ENCODE measurements at regions not wholly inside any gene's neighbourhood (a gene's known extent, or its start where the extent isn't known, plus 50 kb on each side); places are given as distances from the start of the nearest gene placed in this dataset.
"Not testable (repeated sequence)": the region's sequence is repeated elsewhere in the genome, so short reads cannot be mapped to it uniquely, and the experiment has no call there.

GRCh38 chr11:39462506-39462905, 1996.9 kb downstream of the LRRC4C start:
- DNase-seq (ENCODE audit: low read depth), result no peak

GRCh38 chr11:39461066-39461465, 1998.4 kb downstream of the LRRC4C start:
- no peak for DNase-seq (ENCODE audit: low read depth)

- no peak for DNase-seq (ENCODE audit: low read depth)
Observed at GRCh38 chr11:39459606-39460005, 1999.8 kb downstream of the LRRC4C start.

GRCh38 chr11:39458481-39458880, 2001.0 kb downstream of the LRRC4C start:
- DNase-seq (ENCODE audit: low read depth), result no peak

DNA sequence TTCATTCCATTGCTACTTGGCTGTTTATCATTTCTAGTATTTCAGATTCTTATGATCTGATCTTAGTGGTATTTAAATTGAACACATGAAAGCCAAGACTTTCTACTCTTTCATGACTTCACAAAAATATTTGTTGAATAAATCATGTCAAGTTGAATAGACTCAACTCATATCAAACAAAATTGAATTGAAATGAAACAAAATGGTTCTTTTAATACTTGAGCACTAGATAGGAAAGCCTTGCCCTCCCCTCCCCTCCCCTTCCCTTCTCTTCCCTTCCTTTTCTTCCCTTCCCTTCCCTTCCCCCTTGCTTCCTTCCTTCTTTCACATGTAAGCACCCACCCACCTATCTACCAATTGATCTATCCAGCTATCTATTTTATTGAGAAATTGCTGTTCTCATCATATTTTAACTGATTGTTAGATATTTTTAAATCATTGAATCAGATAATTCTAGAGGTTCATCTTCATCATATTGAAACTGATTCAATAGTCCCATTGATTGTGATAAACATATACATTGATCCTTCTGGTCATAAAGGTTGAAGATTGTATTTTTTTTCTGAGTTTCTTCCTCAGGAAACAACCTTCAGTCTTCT, 2015.9 kb downstream of the LRRC4C start:
- DNase-seq (ENCODE audit: low read depth), result no peak

GRCh38 chr11:39442177-39442576, 2017.3 kb downstream of the LRRC4C start:
- no peak for DNase-seq (ENCODE audit: low read depth)

- DNase-seq (ENCODE audit: low read depth), result no peak
Observed at GRCh38 chr11:39435641-39436040, 2023.8 kb downstream of the LRRC4C start.

GRCh38 chr11:39434466-39434865, 2025.0 kb downstream of the LRRC4C start:
- DNase-seq (ENCODE audit: low read depth), result no peak

DNA sequence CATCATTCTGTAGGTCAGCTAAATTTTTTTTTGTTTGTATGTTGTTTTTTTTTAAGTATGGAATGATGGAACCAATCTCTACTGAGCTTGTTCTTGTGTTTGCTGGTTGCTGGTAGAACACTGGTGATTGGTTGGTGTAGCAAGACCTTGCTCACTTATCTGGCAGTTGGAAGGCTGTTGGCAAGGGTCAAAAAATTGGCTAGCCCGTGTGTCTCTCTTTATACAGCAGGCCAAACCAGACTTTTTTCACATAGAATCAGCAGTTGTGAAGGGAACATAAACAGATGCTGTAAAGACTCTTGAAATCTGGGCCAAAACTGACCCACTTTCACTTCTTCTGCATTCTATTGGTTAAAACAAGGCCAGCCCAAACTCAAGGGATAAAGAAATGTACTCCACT, 2026.5 kb downstream of the LRRC4C start:
- no peak for DNase-seq (ENCODE audit: low read depth)

- DNase-seq (ENCODE audit: low read depth), result no peak
Observed at GRCh38 chr11:39425226-39425625, 2034.2 kb downstream of the LRRC4C start.

- no peak for DNase-seq (ENCODE audit: low read depth)
Observed at GRCh38 chr11:39412117-39412516, 2047.3 kb downstream of the LRRC4C start.

- no peak for DNase-seq (ENCODE audit: low read depth)
Observed at GRCh38 chr11:39385911-39386310, 2073.5 kb downstream of the LRRC4C start.

DNA sequence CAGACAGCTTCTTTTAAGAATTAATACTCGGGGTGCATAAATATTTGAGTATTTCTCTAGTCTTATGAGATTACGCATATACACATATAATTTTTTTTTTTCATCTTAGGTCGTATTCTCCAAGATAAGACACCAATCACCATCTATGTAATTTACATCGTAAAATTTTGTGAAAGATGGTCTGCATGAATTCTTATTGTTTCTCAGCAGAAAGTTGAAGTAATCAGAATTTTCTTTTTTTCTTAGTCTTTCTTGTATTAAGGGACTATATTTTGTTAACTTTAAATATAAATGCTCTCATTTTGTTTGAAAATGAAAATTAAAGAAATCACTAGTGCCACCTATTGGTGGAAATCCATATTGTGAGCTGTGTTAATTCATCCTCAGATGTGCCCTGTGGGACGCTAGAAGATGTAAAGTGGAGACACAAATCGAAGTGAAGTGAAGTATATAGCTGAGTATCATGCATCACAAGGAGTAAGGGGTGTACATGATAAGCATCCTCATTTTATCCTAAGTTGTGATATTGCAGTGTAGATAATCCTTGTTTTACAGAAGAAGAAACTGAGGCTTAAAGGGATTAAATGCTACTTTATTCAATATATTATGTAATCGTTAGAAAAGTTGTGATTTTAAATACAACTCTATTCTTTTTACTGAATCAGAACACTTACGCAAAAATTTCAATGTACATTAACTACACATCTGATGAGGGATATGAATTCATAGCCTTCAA, 2084.3 kb downstream of the LRRC4C start:
- peak; percentile 19 for DNase-seq (ENCODE audit: low read depth)

DNA sequence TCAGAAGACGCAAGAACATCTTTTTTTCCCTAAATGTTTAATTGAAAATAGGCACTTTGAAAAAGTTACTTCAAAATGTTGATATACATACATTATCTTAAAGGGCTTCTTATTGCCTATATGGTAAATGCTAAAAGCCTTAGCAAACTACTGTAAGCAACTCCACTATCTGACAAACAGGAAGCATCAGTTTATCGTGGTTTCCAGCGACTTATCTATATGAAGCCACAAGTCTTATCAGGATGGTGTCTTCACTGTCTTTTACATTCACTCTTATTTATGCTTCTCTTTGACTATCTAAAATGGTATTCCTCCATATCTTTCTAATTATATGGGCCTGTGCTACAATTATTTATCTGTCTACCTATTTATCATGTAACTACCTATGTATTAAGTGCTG, 2091.9 kb downstream of the LRRC4C start:
- no peak for DNase-seq (ENCODE audit: low read depth)

GRCh38 chr11:39365809-39366436, 2093.5 kb downstream of the LRRC4C start:
- DNase-seq (ENCODE audit: low read depth), result peak; percentile 34

DNA sequence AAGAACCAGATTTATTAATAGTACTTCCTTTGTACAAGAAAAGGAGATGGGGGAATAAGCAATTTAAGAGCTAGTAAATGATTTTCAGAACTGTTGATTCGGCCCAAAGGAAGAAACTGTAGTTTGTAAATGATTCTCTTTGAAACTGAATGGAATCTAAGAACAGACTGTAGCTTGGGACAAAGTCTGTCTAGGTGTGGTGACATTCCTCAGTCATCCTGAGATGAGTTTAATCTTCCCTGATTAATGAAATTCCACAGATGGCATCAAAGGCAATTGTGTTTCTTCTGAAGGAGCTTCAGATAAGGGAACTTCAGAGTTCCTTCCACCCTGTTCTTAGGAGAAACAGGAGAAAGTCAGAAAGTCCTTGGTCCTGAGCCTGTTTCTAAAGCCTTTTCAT, 2095.9 kb downstream of the LRRC4C start:
- no peak for DNase-seq (ENCODE audit: low read depth)

DNA sequence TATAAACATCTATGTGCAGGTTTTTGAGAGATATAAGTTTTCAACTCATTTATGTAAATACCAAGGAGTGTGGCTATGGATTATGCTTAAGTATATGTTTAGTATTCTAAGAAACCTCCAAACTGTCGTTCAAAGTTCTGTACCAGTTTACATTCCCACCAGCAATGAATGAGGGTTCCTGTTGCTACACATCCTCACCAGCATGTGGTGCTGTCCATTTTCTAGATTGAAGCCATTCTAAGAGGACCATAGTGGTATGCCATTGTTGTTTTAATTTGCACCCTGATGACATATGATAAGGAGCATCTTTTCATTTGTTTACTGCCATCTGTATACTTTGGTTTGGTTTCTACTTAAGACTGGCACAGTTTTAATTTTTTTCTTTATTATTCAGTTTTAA, 2097.9 kb downstream of the LRRC4C start:
- DNase-seq (ENCODE audit: low read depth), result no peak

DNA sequence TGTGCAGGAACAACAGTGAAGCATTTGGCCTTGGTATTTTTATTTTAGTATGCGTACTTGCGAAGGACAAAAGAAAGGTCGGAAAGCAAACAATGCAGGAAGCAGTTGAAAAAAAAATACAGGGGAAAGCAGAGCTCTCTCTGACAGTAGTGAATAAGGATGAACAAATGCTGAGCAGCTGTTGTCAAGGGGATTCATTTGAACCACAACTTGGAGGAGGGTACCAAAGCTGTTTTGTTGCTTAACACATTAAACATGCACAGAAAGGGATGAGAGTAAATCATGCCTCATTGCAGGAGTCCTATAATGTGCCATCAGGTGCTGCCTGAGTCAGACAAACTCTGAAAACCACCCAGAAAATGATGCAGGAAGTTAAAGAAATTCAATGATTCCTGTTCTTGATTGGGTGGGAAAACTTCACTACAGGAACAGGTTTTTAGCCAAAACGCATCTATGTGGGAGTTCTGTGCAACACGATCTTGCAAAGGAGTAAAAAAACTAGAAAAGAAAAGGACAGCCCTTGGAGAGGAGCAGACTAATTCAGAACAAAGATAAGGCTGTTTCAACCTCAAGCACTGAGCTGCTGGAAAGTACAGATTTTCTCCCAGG, 2113.5 kb downstream of the LRRC4C start:
- no peak for DNase-seq (ENCODE audit: low read depth)

- DNase-seq (ENCODE audit: low read depth), result no peak
Observed at GRCh38 chr11:39341461-39341860, 2118.0 kb downstream of the LRRC4C start.

DNA sequence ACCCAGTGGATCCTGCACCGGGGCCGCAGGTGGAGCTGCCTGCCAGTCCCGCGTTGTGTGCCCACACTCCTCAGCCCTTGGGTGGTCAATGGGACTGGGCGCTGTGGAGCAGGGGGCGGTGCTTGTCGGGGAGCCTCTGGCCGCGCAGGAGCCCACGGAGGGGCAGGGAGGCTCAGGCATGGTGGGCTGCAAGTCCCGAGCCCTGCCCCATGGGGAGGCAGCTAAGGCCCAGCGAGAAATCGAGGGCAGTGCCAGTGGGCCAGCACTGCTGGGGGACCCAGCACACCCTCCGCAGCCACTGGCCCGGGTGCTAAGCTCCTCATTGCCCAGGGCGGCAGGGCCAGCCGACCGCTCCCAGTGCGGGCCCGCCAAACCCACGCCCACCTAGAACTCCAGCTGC, 2126.4 kb downstream of the LRRC4C start:
- not testable (repeated sequence) for DNase-seq (ENCODE audit: low read depth)

DNA sequence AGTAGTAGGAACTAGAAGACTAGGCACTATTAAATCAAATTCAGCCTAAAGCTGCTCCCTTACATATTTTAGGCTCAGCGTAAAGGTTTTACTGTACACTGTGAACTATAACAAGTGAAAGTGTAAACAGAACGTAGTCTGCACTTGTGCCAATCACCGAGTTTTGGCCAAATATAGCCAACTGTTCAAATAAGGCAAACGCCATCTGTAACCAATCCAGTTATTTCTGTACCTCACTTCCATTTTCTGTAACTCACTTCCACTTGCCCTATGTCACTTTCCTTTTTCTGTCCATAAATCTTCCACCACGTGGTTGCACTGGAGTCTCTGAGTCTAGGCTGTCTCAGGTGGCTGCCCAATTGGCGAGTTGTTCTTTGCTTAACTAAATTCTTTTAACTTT, 2132.2 kb downstream of the LRRC4C start:
- DNase-seq (ENCODE audit: low read depth), result no peak

- DNase-seq (ENCODE audit: low read depth), result not testable (repeated sequence)
Observed at GRCh38 chr11:39311888-39312287, 2147.6 kb downstream of the LRRC4C start.

DNA sequence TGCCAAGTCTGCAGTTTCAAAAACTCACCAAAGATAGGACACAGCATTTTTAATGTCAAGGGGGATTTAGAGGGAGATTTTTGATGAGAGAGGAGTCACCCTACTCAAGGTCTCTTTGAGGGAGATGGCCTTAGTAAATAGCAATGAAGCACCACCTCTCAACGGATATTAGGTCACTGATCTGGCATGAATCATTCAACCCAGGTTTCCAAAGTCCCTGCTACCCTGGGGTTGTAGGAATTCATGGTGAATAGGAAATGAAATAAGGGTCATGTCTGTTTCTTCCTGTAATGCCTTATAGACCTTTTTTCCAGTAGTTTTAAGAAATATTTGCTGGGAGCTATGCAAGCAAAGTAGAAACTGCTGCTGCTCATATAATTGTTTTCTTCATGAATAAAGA, 2154.9 kb downstream of the LRRC4C start:
- DNase-seq (ENCODE audit: low read depth), result no peak

All from forelimb muscle (tissue), 1 donor.